SH-SY5Y (cell line): ENCODE measurements at regions not wholly inside any gene's neighbourhood (a gene's known extent, or its start where the extent isn't known, plus 50 kb on each side); places are given as distances from the start of the nearest gene placed in this dataset.

ENCODE experiments used
- GATA2 ChIP-seq: IDR thresholded peaks from 2 replicates; pipeline ENCODE4 v1.6.1; 2011; ENCODE audit warnings: mild to moderate bottlenecking, low read depth, low read length
- GATA3 ChIP-seq: IDR thresholded peaks from 2 replicates; pipeline ENCODE4 v1.6.1; 2011; ENCODE audit warnings: low read depth, mild to moderate bottlenecking, low read length, moderate library complexity

- TF ChIP-seq GATA2 (no peak), GATA3 (no peak)
Measured at GRCh38 chr10:54866666-54867065, 65.6 kb upstream of the PCDH15 start.
